CD4-positive, alpha-beta T cell (primary cell): ENCODE measurements at regions not wholly inside any gene's neighbourhood (a gene's known extent, or its start where the extent isn't known, plus 50 kb on each side); places are given as distances from the start of the nearest gene placed in this dataset.

Experiments
- ATAC-seq: fragments of 200-7000 bp; cut with Tn5 transposase; one replicate; pipeline ENCODE4 v1.10.0; 2022; ENCODE audit warnings: mild to moderate bottlenecking; ENCODE audit not compliant: poor library complexity
- CTCF ChIA-PET: fragments of 350-600 bp; sonication (Branson Sonifier 250); formaldehyde crosslinking; loops from one replicate; lab custom pipeline; 2021; ENCODE audit warnings: antibody characterized with exemption, inconsistent platforms; lab: Charles Lee
- POLR2A ChIA-PET: fragments of 350-600 bp; sonication (Branson Sonifier 250); formaldehyde crosslinking; loops from one replicate; lab custom pipeline; 2021; ENCODE audit warnings: antibody characterized with exemption, inconsistent platforms; lab: Charles Lee
- DNase-seq, 14 experiments: peaks; one replicate each; pipeline ENCODE4 v3.0.0-alpha.2; 2013 to 2020; ENCODE audit warnings: mixed read lengths in 2 of 14
- H3K27ac ChIP-seq, 2 donors: one replicate each; pipeline versions ENCODE4 v1.5.1 to v1.7.0; 2013; ENCODE audit warnings: low read length in 2 of 2, low read depth in 1 of 2, mild to moderate bottlenecking in 1 of 2
- H3K27me3 ChIP-seq, 2 experiments: 1 replicate in 1 of 2; 2 replicates in 1 of 2; pipeline versions ENCODE4 v1.6.1 to v1.7.0; 2013; ENCODE audit warnings: low read length in 2 of 2, control low read depth in 1 of 2, mild to moderate bottlenecking in 1 of 2, moderate library complexity in 1 of 2; ENCODE audit not compliant: insufficient read depth in 2 of 2, control insufficient read depth in 1 of 2
- H3K36me3 ChIP-seq: one replicate; pipeline ENCODE4 v1.6.1; 2013; ENCODE audit warnings: low read length, control low read depth; ENCODE audit not compliant: insufficient read depth
- H3K4me1 ChIP-seq: one replicate; pipeline ENCODE4 v1.6.1; 2013; ENCODE audit warnings: low read length, control low read depth; ENCODE audit not compliant: insufficient read depth
- H3K4me3 ChIP-seq: one replicate; pipeline ENCODE4 v1.5.1; 2013; ENCODE audit warnings: mild to moderate bottlenecking, low read length, moderate library complexity
- H3K9me3 ChIP-seq, 2 experiments: 1 replicate in 1 of 2; 2 replicates in 1 of 2; pipeline versions ENCODE4 v1.6.1 to v1.7.0; 2013; ENCODE audit warnings: low read length in 2 of 2, mild to moderate bottlenecking in 2 of 2, control low read depth in 1 of 2, moderate library complexity in 1 of 2; ENCODE audit not compliant: control insufficient read depth in 1 of 2, insufficient read depth in 1 of 2
- H3K27ac Mint-ChIP-seq: one replicate; pipeline ENCODE4 v1.8.0; 2020; ENCODE audit warnings: mixed read lengths
- H3K27me3 Mint-ChIP-seq: one replicate; pipeline ENCODE4 v1.8.0; 2021; ENCODE audit warnings: mixed read lengths
- H3K36me3 Mint-ChIP-seq: one replicate; pipeline ENCODE4 v1.8.0; 2021; ENCODE audit warnings: low read depth, mixed read lengths
- H3K4me1 Mint-ChIP-seq: one replicate; pipeline ENCODE4 v1.8.0; 2021; ENCODE audit warnings: low read depth, mixed read lengths
- H3K4me3 Mint-ChIP-seq: one replicate; pipeline ENCODE4 v1.8.0; 2020; ENCODE audit warnings: mild to moderate bottlenecking, mixed read lengths
- H3K9me3 Mint-ChIP-seq: one replicate; pipeline ENCODE4 v1.8.0; 2020; ENCODE audit warnings: mixed read lengths
- CTCF ChIP-seq: fragments of 200-600 bp; IDR thresholded peaks from one replicate; pipeline ENCODE4 v1.8.0; 2022; ENCODE audit warnings: antibody characterized with exemption, mild to moderate bottlenecking
- intact Hi-C, 2 experiments: fragments of 100-400 bp; cut with DNase I in 1 of 2; cut with micrococcal nuclease in 1 of 2; formaldehyde crosslinking; loops; one replicate each; pipeline versions ENCODE4 v1.15.1 to v1.9.0; 2023 to 2025; cut with DNase I, micrococcal nuclease

GRCh38 chr3:42336103-42336502 lies 70.1 kb upstream of the CCK start:
- no peaks in the 10 kb centered on the region for H3K9me3 ChIP-seq
- ATAC-seq (no peak), DNase-seq (no peak)
- H3K27ac Mint-ChIP-seq = no peak overlapping the region
- POLR2A ChIA-PET = no interaction called here
- H3K9me3 Mint-ChIP-seq = no peaks in the 10 kb centered on the region
- no peaks in the 10 kb centered on the region for H3K4me1 ChIP-seq
- no peaks in the 10 kb centered on the region for H3K36me3 ChIP-seq
- H3K27ac ChIP-seq = no peak overlapping the region
- H3K27me3 ChIP-seq = peaks cover 2 to 4% of the 10 kb centered on the region in 2 experiments
- peaks cover 8% of the 10 kb centered on the region for H3K27me3 Mint-ChIP-seq
- CTCF ChIA-PET = no interaction called here
- no peaks in the 10 kb centered on the region for H3K36me3 Mint-ChIP-seq
- H3K4me3 Mint-ChIP-seq = no peak overlapping the region
- no peak overlapping the region for H3K4me3 ChIP-seq
- H3K4me1 Mint-ChIP-seq = no peaks in the 10 kb centered on the region
- intact Hi-C loops = no loop called here
- TF ChIP-seq CTCF = no peak

- Mint-ChIP-seq H3K9me3 (peaks cover 17% of the 10 kb centered on the region), H3K27ac (no peak overlapping the region), H3K4me1 (no peaks in the 10 kb centered on the region), H3K4me3 (no peak overlapping the region), H3K36me3 (peaks cover 8% of the 10 kb centered on the region), H3K27me3 (peaks cover 10% of the 10 kb centered on the region)
- TF ChIP-seq CTCF = no peak
- no peaks in the 10 kb centered on the region for H3K4me1 ChIP-seq
- peaks cover 12 to 23% of the 10 kb centered on the region in 2 experiments for H3K9me3 ChIP-seq
- peaks cover 0 to 4% of the 10 kb centered on the region in 2 experiments for H3K27me3 ChIP-seq
- no peak overlapping the region for H3K4me3 ChIP-seq
- no peak for ATAC-seq
- no peak overlapping the region for H3K27ac ChIP-seq
- ChIA-PET POLR2A (no interaction called here), CTCF (interaction anchor here (0.7 to 1.6 kb wide), 2 partner anchors 10 to 38 kb away, joined by 3 read pairs; no protein-coding TSS in a partner anchor)
- no peaks in the 10 kb centered on the region for H3K36me3 ChIP-seq
- no peak for DNase-seq
- intact Hi-C loops = no loop called here
These were observed 51.2 kb upstream of the CCK start for GRCh38 chr3:42317137-42317536.
